Body of pancreas (tissue), 4 donors: ENCODE measurements at regions not wholly inside any gene's neighbourhood (a gene's known extent, or its start where the extent isn't known, plus 50 kb on each side); places are given as distances from the start of the nearest gene placed in this dataset.

Source experiments
- POLR2A ChIP-seq, 3 donors: fragments of 450-650 bp; IDR thresholded peaks; one replicate each; pipeline ENCODE4 v1.6.1; 2016; ENCODE audit warnings: antibody characterized with exemption in 3 of 3, mild to moderate bottlenecking in 2 of 3
- TF ChIP-seq, protein P1 (sequence below), 7 experiments: fragments of 450-650 bp in 4 of 7; fragments of 200-600 bp in 3 of 7; sonication (generic) in 3 of 7; IDR thresholded peaks; one replicate each; pipeline ENCODE4 v1.5.1; 2016 to 2019; ENCODE audit warnings: antibody characterized with exemption in 7 of 7

- TF ChIP-seq, protein P1, sequence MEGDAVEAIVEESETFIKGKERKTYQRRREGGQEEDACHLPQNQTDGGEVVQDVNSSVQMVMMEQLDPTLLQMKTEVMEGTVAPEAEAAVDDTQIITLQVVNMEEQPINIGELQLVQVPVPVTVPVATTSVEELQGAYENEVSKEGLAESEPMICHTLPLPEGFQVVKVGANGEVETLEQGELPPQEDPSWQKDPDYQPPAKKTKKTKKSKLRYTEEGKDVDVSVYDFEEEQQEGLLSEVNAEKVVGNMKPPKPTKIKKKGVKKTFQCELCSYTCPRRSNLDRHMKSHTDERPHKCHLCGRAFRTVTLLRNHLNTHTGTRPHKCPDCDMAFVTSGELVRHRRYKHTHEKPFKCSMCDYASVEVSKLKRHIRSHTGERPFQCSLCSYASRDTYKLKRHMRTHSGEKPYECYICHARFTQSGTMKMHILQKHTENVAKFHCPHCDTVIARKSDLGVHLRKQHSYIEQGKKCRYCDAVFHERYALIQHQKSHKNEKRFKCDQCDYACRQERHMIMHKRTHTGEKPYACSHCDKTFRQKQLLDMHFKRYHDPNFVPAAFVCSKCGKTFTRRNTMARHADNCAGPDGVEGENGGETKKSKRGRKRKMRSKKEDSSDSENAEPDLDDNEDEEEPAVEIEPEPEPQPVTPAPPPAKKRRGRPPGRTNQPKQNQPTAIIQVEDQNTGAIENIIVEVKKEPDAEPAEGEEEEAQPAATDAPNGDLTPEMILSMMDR (IDR thresholded peaks at IDR 0.05) = no peak
- no peak for TF ChIP-seq POLR2A (IDR thresholded peaks at IDR 0.05)
Observed at GRCh38 chr5:67808340-67808739, 407.2 kb upstream of the PIK3R1 start.
